H9 (cell line): ENCODE measurements at regions not wholly inside any gene's neighbourhood (a gene's known extent, or its start where the extent isn't known, plus 50 kb on each side); places are given as distances from the start of the nearest gene placed in this dataset.

Source experiments
- DNase-seq: peaks from one replicate; pipeline ENCODE4 v3.0.0-alpha.2; 2017
- H2AFZ ChIP-seq: one replicate; pipeline ENCODE4 v1.6.1; 2013; ENCODE audit warnings: mild to moderate bottlenecking, low read length, control low read depth, moderate library complexity
- H2AK5ac ChIP-seq: 2 replicates; pipeline ENCODE4 v1.6.1; 2013; ENCODE audit warnings: low read length, control low read depth, mixed read lengths; ENCODE audit not compliant: insufficient read length
- H2BK120ac ChIP-seq: one replicate; pipeline ENCODE4 v1.6.1; 2013; ENCODE audit warnings: low read depth, mild to moderate bottlenecking, low read length, control low read depth, inconsistent platforms; ENCODE audit not compliant: poor library complexity, severe bottlenecking
- H2BK12ac ChIP-seq: 2 replicates; pipeline ENCODE4 v1.6.1; 2013; ENCODE audit warnings: low read length, control low read depth, mixed read lengths, low read depth; ENCODE audit not compliant: insufficient read length
- H2BK15ac ChIP-seq: 2 replicates; pipeline ENCODE4 v1.6.1; 2013; ENCODE audit warnings: low read depth, low read length, control low read depth
- H2BK20ac ChIP-seq: one replicate; pipeline ENCODE4 v1.6.1; 2013; ENCODE audit warnings: low read depth, mild to moderate bottlenecking, low read length, control low read depth, inconsistent platforms; ENCODE audit not compliant: poor library complexity, severe bottlenecking
- H2BK5ac ChIP-seq: 2 replicates; pipeline ENCODE4 v1.6.1; 2013; ENCODE audit warnings: low read length, control low read depth, mixed read lengths; ENCODE audit not compliant: insufficient read length
- H3K14ac ChIP-seq: 2 replicates; pipeline ENCODE4 v1.6.1; 2013; ENCODE audit warnings: low read length, control low read depth; ENCODE audit not compliant: insufficient read depth
- H3K18ac ChIP-seq: 2 replicates; pipeline ENCODE4 v1.6.1; 2013; ENCODE audit warnings: low read depth, mild to moderate bottlenecking, mixed read lengths, low read length, control low read depth; ENCODE audit not compliant: insufficient read length
- H3K23ac ChIP-seq: 2 replicates; pipeline ENCODE4 v1.6.1; 2013; ENCODE audit warnings: low read length, control low read depth, mixed read lengths, low read depth; ENCODE audit not compliant: insufficient read length
- H3K23me2 ChIP-seq: 2 replicates; pipeline ENCODE4 v1.6.1; 2013; ENCODE audit warnings: low read depth, mild to moderate bottlenecking, mixed read lengths, low read length, control low read depth; ENCODE audit not compliant: insufficient read length, poor library complexity, severe bottlenecking
- H3K27ac ChIP-seq: 2 replicates; pipeline ENCODE4 v1.5.1; 2013; ENCODE audit warnings: low read length, control low read depth, mixed read lengths, low read depth; ENCODE audit not compliant: insufficient read length
- H3K27me3 ChIP-seq: 2 replicates; pipeline ENCODE4 v1.6.1; 2013; ENCODE audit warnings: low read length, control low read depth, inconsistent platforms; ENCODE audit not compliant: insufficient read depth
- H3K4ac ChIP-seq: 2 replicates; pipeline ENCODE4 v1.6.1; 2013; ENCODE audit warnings: low read depth, mild to moderate bottlenecking, control low read depth, inconsistent platforms, low read length, moderate library complexity
- H3K4me1 ChIP-seq: 2 replicates; pipeline ENCODE4 v1.6.1; 2013; ENCODE audit warnings: low read length, control low read depth, inconsistent platforms; ENCODE audit not compliant: insufficient read depth
- H3K4me2 ChIP-seq: 2 replicates; pipeline ENCODE4 v1.6.1; 2013; ENCODE audit warnings: low read length, control low read depth, mixed read lengths; ENCODE audit not compliant: insufficient read length, insufficient read depth
- H3K56ac ChIP-seq: 2 replicates; pipeline ENCODE4 v1.6.1; 2013; ENCODE audit warnings: low read depth, mild to moderate bottlenecking, mixed read lengths, low read length, control low read depth; ENCODE audit not compliant: insufficient read length
- H3K79me1 ChIP-seq: 2 replicates; pipeline ENCODE4 v1.6.1; 2013; ENCODE audit warnings: low read depth, mild to moderate bottlenecking, moderate library complexity, low read length, control low read depth, inconsistent platforms; ENCODE audit not compliant: insufficient read depth, poor library complexity, severe bottlenecking
- H3K79me2 ChIP-seq: 2 replicates; pipeline ENCODE4 v1.6.1; 2013; ENCODE audit warnings: low read length, control low read depth, inconsistent platforms; ENCODE audit not compliant: insufficient read depth
- H3K9ac ChIP-seq: 2 replicates; pipeline ENCODE4 v1.6.1; 2013; ENCODE audit warnings: low read length, control low read depth, mixed read lengths; ENCODE audit not compliant: insufficient read length; ENCODE audit errors: extremely low read depth
- H3K9me3 ChIP-seq: one replicate; pipeline ENCODE4 v1.6.1; 2013; ENCODE audit warnings: low read depth, low read length, inconsistent platforms; ENCODE audit not compliant: control insufficient read depth
- H3T11ph ChIP-seq: one replicate; pipeline ENCODE4 v1.6.1; 2013; ENCODE audit warnings: mild to moderate bottlenecking, low read length, control low read depth, inconsistent platforms
- H4K20me1 ChIP-seq: one replicate; pipeline ENCODE4 v1.6.1; 2013; ENCODE audit not compliant: control insufficient read depth, insufficient read length, insufficient read depth
- H4K5ac ChIP-seq: 2 replicates; pipeline ENCODE4 v1.6.1; 2013; ENCODE audit warnings: low read depth, mild to moderate bottlenecking, mixed read lengths, low read length, control low read depth; ENCODE audit not compliant: insufficient read length
- H4K8ac ChIP-seq: replicated peaks from 2 replicates; pipeline ENCODE4 v1.6.1; 2013; ENCODE audit warnings: low read length, control low read depth, mixed read lengths, low read depth; ENCODE audit not compliant: insufficient read length
- H4K91ac ChIP-seq: 2 replicates; pipeline ENCODE4 v1.6.1; 2013; ENCODE audit warnings: low read depth, mild to moderate bottlenecking, moderate library complexity, mixed read lengths, low read length, control low read depth; ENCODE audit not compliant: insufficient read length
- H3K27ac Mint-ChIP-seq, 3 experiments: 2 replicates in 2 of 3; 3 replicates in 1 of 3; pipeline ENCODE4 v1.8.0; 2020 to 2021; ENCODE audit warnings: mixed read lengths in 3 of 3, mild to moderate bottlenecking in 1 of 3, moderate library complexity in 1 of 3
- H3K27me3 Mint-ChIP-seq: 2 replicates; pipeline ENCODE4 v1.8.0; 2021; ENCODE audit warnings: low read depth, mild to moderate bottlenecking, moderate library complexity, mixed read lengths
- H3K36me3 Mint-ChIP-seq, 3 experiments: 2 replicates in 2 of 3; 3 replicates in 1 of 3; pipeline ENCODE4 v1.8.0; 2020 to 2021; ENCODE audit warnings: low read depth in 3 of 3, mixed read lengths in 3 of 3; ENCODE audit not compliant: insufficient read depth in 1 of 3
- H3K4me1 Mint-ChIP-seq, 2 experiments: 2 replicates each; pipeline ENCODE4 v1.8.0; 2020; ENCODE audit warnings: mixed read lengths in 2 of 2
- H3K4me3 Mint-ChIP-seq, 2 experiments: 2 replicates in 1 of 2; 3 replicates in 1 of 2; pipeline ENCODE4 v1.8.0; 2020 to 2021; ENCODE audit warnings: mild to moderate bottlenecking in 2 of 2, mixed read lengths in 2 of 2, moderate library complexity in 1 of 2
- H3K9me3 Mint-ChIP-seq, 2 experiments: 2 replicates in 1 of 2; 3 replicates in 1 of 2; pipeline ENCODE4 v1.8.0; 2020; ENCODE audit warnings: mild to moderate bottlenecking in 2 of 2, mixed read lengths in 2 of 2, moderate library complexity in 1 of 2
- CTCF ChIP-seq: fragments of 200-600 bp; sonication (generic); conservative IDR thresholded peaks from 3 replicates; pipeline ENCODE4 v1.8.0; 2021; ENCODE audit warnings: antibody characterized with exemption, mild to moderate bottlenecking
- WGBS: extraction: QIAGEN DNeasy Blood & Tissue Kit; methylation state at CpG from one replicate; pipeline ENCODE4 v1.1.7; 2013; ENCODE audit warnings: missing lambda C conversion rate, low lambda C conversion rate, mixed read lengths; ENCODE audit not compliant: insufficient read length; ENCODE audit errors: extremely low coverage; 5-methylcytosine and 5-hydroxymethylcytosine counted together

- no peaks in the 10 kb centered on the region for H3K79me2 ChIP-seq
- no peak overlapping the region for H4K91ac ChIP-seq
- H3K4ac ChIP-seq = no peak overlapping the region
- H2AK5ac ChIP-seq = no peak overlapping the region
- Mint-ChIP-seq H3K27ac (peak overlapping the region in 1 of 3 experiments; percentile 31; a peak in 2 of 7 replicates), H3K4me1 (peaks cover 11 to 17% of the 10 kb centered on the region in 2 experiments; a peak in 3 of 4 replicates), H3K36me3 (no peaks in the 10 kb centered on the region), H3K9me3 (no peaks in the 10 kb centered on the region), H3K4me3 (no peak overlapping the region), H3K27me3 (no peaks in the 10 kb centered on the region; the same call in 1 of the 2 replicates)
- WGBS = no CpG with 5 or more reads among the region's 13 CpGs
- H3K27ac ChIP-seq = no peak overlapping the region
- no peak overlapping the region for H3K14ac ChIP-seq
- DNase-seq = no peak
- H3K9ac ChIP-seq = no peak overlapping the region
- H3K79me1 ChIP-seq = no peaks in the 10 kb centered on the region
- H3K4me1 ChIP-seq = no peaks in the 10 kb centered on the region
- H4K5ac ChIP-seq = no peak overlapping the region
- H3K23ac ChIP-seq = no peak overlapping the region
- H4K8ac ChIP-seq = no peak overlapping the region
- no peaks in the 10 kb centered on the region for H3K9me3 ChIP-seq
- no peak overlapping the region for H2AFZ ChIP-seq
- H3K56ac ChIP-seq = no peak overlapping the region
- H3K18ac ChIP-seq = no peak overlapping the region
- no peak overlapping the region for H2BK5ac ChIP-seq
- no peak overlapping the region for H2BK15ac ChIP-seq
- no peaks in the 10 kb centered on the region for H3K23me2 ChIP-seq
- no peaks in the 10 kb centered on the region for H4K20me1 ChIP-seq
- H2BK12ac ChIP-seq = no peak overlapping the region
- H2BK20ac ChIP-seq = no peak overlapping the region
- no peak overlapping the region for H2BK120ac ChIP-seq
- H3T11ph ChIP-seq = no peak overlapping the region
- H3K27me3 ChIP-seq = no peaks in the 10 kb centered on the region
- no peak for TF ChIP-seq CTCF
- no peak overlapping the region for H3K4me2 ChIP-seq
These were observed 255.6 kb downstream of the DCDC2C start for GRCh38 chr2:3958969-3959368.
